GM12865 (cell line): ENCODE measurements at regions not wholly inside any gene's neighbourhood (a gene's known extent, or its start where the extent isn't known, plus 50 kb on each side); places are given as distances from the start of the nearest gene placed in this dataset.

Experiments
- DNase-seq: peaks from one replicate; pipeline ENCODE4 v3.0.0; 2010; ENCODE audit warnings: low read depth
- H3K4me3 ChIP-seq: 2 replicates; pipeline ENCODE4 v1.5.1; 2011; ENCODE audit warnings: mild to moderate bottlenecking, low read depth, low read length, control low read depth
- TF ChIP-seq, protein P1 (sequence below): IDR thresholded peaks from 2 replicates; pipeline ENCODE4 v1.5.1; 2011; ENCODE audit warnings: low read length, control low read depth, low read depth, inconsistent platforms; ENCODE audit not compliant: insufficient read depth; ENCODE audit errors: missing control alignments

GRCh38 chrX:13398839-13399238, 79.0 kb upstream of the ATXN3L start:
- no peak for DNase-seq
- TF ChIP-seq, protein P1, sequence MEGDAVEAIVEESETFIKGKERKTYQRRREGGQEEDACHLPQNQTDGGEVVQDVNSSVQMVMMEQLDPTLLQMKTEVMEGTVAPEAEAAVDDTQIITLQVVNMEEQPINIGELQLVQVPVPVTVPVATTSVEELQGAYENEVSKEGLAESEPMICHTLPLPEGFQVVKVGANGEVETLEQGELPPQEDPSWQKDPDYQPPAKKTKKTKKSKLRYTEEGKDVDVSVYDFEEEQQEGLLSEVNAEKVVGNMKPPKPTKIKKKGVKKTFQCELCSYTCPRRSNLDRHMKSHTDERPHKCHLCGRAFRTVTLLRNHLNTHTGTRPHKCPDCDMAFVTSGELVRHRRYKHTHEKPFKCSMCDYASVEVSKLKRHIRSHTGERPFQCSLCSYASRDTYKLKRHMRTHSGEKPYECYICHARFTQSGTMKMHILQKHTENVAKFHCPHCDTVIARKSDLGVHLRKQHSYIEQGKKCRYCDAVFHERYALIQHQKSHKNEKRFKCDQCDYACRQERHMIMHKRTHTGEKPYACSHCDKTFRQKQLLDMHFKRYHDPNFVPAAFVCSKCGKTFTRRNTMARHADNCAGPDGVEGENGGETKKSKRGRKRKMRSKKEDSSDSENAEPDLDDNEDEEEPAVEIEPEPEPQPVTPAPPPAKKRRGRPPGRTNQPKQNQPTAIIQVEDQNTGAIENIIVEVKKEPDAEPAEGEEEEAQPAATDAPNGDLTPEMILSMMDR, result no peak
- H3K4me3 ChIP-seq, result no peak overlapping the region

DNA sequence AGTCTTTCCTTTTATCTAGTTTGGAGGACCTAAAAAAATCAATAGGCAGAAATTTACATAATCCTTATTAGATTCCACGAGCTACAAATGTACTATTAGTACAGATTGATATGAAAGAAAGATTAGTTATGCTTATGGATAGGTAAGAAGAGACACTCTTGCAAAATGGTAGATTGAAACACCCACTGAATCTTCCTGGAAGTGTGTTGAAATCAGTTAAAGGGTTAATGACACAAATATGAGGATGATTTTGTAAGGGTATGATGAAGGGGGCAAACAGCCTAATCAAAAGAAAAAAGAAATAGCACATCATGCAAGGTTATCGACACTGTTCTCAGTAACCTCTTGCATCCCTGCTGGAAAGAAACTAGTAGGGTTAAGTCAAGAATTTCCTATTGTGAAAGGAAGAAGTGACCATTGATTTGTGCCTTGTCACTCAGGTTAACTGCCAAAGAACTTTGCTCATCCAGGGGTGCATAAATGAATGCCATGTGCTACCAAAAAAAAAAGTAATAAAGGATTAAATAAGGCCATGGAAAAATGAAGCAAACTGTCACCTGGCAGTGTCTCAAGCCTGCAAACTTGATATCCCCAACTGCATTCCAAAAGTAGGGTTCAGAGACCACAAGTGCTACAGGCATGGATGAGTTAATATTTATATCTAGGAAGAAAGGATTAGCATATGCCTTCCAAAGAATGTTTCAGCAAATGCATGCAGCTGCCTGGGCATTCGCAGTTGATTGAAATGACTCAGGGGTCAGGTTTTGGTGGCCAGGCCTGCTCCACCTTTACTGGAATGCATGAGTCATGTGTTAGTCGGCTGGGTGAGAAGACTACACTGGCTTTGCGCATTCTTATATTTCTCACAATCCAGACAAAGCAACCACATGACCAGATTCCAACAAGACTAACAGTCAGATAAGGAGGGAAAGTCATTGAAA, 78.3 kb upstream of the ATXN3L start:
- TF ChIP-seq, protein P1, result no peak
- no peak for DNase-seq

GRCh38 chrX:13396924-13397323, 77.1 kb upstream of the ATXN3L start:
- no peak for DNase-seq
- TF ChIP-seq, protein P1, result no peak
- no peak overlapping the region for H3K4me3 ChIP-seq

More for the DNA sequence above, 78.3 kb upstream of the ATXN3L start:
- H3K4me3 ChIP-seq, result no peak overlapping the region

DNA sequence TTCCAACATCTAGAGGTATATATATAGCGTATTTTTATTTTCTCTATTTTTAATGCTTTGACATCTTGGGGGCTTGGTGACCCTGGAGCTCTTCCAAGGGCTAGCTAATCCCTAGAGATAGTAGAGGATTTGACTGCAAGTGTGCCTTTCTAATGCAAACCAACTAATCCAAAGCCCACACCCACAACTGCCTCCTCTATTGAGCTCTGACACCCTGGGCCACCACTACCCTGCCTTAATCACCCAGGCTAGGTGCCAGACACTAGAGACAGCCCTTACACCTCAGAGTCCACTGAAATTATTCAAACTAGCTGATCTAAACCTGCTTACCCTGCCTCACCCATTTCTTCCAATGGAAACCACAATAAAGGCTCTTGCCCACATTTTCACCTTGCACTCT, 69.6 kb upstream of the ATXN3L start:
- H3K4me3 ChIP-seq, result no peak overlapping the region
- TF ChIP-seq, protein P1, result no peak
- DNase-seq, result no peak

DNA sequence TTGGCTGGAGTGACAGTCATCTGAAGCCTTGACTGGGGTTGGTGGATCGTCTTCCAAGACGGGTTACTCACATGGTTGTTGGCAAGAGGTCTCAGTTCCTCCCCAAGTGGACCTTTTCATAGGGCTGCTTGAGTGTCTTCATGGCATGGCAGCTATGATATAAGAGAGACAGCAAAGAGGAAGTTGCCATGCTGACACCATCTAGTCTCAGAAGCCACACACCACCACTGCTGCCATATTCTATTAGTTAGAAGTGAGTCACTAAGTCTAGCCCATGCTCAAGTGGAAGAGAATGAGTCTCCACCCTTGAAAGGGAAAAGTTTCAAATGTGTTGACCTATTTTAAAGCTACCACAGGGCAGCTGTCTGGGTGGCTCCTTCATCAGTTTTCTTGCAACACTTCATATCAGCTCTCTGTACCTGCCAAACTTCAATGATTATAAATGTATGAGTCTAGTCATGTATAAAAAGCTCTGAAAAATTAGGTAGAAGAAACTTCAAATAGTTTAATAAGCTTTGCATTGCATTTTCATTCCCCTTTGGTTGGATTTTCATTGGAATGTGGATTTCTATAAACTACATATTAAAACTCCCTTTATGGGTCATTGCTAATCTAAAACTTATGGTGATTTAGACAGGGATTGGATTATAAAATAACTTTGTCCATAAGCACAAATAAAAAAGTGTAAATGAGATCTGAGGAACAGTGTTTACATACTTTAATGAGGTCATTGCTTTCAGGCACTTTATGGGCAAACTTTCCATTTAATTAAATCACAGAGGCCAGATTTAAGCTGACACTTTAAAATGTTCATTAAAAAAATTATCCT, 68.0 kb upstream of the ATXN3L start:
- no peak overlapping the region for H3K4me3 ChIP-seq
- DNase-seq, result peak; percentile 12
- TF ChIP-seq, protein P1, result no peak

DNA sequence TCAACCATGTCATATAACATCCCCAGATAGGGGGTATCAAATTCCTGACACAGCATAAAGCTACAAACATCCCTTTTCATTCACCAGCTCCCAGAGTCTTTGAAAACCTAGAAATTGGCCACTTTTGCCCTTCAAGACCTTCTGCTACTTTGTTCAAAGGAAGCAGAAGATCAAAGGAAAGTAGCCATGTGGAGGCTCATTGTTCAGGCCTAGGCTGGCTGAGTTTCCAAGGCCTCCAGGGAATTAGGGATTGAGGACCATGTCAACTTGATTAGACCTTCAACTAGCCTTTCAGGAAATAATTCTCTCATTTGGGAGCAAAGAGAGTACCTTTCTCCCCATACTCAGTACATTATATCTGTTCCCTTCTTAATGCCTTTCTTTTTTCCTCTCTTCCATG, 66.8 kb upstream of the ATXN3L start:
- TF ChIP-seq, protein P1, result no peak
- DNase-seq, result no peak
- H3K4me3 ChIP-seq, result no peak overlapping the region
